Stomach (tissue), 4 donors: ENCODE measurements at regions not wholly inside any gene's neighbourhood (a gene's known extent, or its start where the extent isn't known, plus 50 kb on each side); places are given as distances from the start of the nearest gene placed in this dataset.

Experiments used
- EP300 ChIP-seq: sonication (generic); formaldehyde crosslinking; IDR thresholded peaks from one replicate; pipeline ENCODE4 v1.6.1; 2017; ENCODE audit warnings: antibody characterized with exemption
- POLR2A ChIP-seq, 4 donors: fragments of 450-650 bp; IDR thresholded peaks; one replicate each; pipeline ENCODE4 v1.6.1; 2016; ENCODE audit warnings: antibody characterized with exemption in 4 of 4, control low read depth in 2 of 4, mild to moderate bottlenecking in 1 of 4, moderate library complexity in 1 of 4
- TF ChIP-seq, protein P1 (sequence below), 7 experiments: fragments of 450-650 bp in 4 of 7; fragments of 200-600 bp in 3 of 7; sonication (generic) in 3 of 7; IDR thresholded peaks; one replicate each; pipeline ENCODE4 v1.5.1; 2016 to 2019; ENCODE audit warnings: antibody characterized with exemption in 7 of 7, control low read depth in 2 of 7, mild to moderate bottlenecking in 1 of 7

- TF ChIP-seq, protein P1, sequence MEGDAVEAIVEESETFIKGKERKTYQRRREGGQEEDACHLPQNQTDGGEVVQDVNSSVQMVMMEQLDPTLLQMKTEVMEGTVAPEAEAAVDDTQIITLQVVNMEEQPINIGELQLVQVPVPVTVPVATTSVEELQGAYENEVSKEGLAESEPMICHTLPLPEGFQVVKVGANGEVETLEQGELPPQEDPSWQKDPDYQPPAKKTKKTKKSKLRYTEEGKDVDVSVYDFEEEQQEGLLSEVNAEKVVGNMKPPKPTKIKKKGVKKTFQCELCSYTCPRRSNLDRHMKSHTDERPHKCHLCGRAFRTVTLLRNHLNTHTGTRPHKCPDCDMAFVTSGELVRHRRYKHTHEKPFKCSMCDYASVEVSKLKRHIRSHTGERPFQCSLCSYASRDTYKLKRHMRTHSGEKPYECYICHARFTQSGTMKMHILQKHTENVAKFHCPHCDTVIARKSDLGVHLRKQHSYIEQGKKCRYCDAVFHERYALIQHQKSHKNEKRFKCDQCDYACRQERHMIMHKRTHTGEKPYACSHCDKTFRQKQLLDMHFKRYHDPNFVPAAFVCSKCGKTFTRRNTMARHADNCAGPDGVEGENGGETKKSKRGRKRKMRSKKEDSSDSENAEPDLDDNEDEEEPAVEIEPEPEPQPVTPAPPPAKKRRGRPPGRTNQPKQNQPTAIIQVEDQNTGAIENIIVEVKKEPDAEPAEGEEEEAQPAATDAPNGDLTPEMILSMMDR (IDR thresholded peaks at IDR 0.05): no peak
- TF ChIP-seq POLR2A (IDR thresholded peaks at IDR 0.05) (no peak), EP300 (no peak)
These were observed 182.2 kb upstream of the GATB start for GRCh38 chr4:151942971-151943370.
